ENCODE measurements at regions not wholly inside any gene's neighbourhood (a gene's known extent, or its start where the extent isn't known, plus 50 kb on each side); places are given as distances from the start of the nearest gene placed in this dataset.

DNA sequence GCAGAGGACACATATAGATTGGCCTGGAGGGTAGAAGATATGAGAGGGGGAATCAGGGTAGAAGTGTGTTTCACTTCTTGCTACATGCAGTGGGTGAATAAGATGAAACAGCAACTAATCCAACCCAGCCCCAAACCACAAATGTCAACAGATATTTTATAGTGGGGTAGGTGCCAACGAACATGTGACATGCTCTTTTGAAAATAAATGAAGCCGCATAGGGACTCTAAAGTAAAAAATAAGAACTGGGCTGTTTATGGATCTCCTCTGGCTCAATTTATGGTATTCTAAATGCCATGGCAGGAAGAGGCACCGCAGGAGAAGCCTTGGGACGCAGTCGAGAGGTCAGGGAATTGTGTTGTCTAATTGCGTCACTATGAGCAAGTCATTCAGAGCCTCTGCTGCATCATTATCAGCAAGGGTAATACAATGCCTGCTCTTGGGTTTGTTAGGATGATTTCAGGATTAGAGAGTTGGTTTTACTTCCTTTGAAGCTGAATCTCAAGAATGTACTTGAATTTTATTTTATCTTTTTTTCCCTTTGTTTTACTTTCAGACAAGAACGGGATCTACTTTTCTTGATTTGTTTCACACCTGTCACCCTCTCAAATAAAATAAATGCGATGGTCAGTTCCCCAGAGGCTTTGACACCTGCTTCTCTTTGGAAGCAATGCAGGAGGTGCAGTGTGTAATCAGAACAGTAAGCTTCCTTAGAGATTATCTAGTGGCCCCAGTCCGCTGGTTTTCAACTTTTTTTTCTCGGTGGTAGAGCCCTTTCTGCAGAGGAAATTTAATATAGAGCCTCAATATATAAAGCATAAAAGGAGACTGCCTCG lies 375.6 kb upstream of the CLINT1 start:
- no peak for TF ChIP-seq EZH2 (IDR thresholded peaks at IDR 0.05; ENCODE audit: low read length, missing control alignments)
- TF ChIP-seq, protein P1, sequence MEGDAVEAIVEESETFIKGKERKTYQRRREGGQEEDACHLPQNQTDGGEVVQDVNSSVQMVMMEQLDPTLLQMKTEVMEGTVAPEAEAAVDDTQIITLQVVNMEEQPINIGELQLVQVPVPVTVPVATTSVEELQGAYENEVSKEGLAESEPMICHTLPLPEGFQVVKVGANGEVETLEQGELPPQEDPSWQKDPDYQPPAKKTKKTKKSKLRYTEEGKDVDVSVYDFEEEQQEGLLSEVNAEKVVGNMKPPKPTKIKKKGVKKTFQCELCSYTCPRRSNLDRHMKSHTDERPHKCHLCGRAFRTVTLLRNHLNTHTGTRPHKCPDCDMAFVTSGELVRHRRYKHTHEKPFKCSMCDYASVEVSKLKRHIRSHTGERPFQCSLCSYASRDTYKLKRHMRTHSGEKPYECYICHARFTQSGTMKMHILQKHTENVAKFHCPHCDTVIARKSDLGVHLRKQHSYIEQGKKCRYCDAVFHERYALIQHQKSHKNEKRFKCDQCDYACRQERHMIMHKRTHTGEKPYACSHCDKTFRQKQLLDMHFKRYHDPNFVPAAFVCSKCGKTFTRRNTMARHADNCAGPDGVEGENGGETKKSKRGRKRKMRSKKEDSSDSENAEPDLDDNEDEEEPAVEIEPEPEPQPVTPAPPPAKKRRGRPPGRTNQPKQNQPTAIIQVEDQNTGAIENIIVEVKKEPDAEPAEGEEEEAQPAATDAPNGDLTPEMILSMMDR (conservative IDR thresholded peaks at IDR 0.05 in 1 of 2, IDR thresholded peaks at IDR 0.05 in 1 of 2; ENCODE audit: low read depth in 1 of 2, low read length in 2 of 2) = no peak
